ENCODE measurements at regions not wholly inside any gene's neighbourhood (a gene's known extent, or its start where the extent isn't known, plus 50 kb on each side); places are given as distances from the start of the nearest gene placed in this dataset.

DNA sequence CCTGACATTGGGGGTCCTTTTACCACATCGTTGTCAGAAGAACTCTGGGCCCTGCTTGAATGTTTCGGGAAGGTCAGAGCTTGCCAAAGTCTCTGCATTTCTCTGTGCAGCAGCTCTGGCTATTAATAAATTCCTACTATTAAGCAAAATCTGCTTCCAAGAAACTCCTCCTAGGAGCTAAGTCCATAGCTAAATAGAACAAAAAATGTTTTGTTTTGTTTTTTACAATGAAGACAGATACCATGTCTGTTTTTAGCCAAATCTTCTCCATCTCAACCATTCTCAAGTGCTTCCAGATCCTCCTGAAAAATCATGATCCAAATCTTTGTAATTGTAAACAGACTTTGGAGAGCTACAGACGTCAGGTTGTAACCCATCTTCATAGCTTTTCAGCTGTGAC is 161.6 kb downstream of the SPATA18 start:
- TF ChIP-seq CTCF (IDR thresholded peaks at IDR 0.05; ENCODE audit: extremely low read depth in 1 of 2, insufficient read depth in 1 of 2, low read depth in 1 of 2, low read length in 2 of 2) (no peak), POLR2A (IDR thresholded peaks at IDR 0.05; ENCODE audit: low read depth, low read length) (no peak), MYC (IDR thresholded peaks at IDR 0.05; ENCODE audit: low read depth, low read length) (no peak), EZH2 (IDR thresholded peaks at IDR 0.05; ENCODE audit: borderline replicate concordance, low read depth, low read length, severe bottlenecking) (no peak), JUN (IDR thresholded peaks at IDR 0.05; ENCODE audit: borderline replicate concordance, insufficient read depth, insufficient read length, low read depth) (no peak)
